H1 (cell line): ENCODE measurements at regions not wholly inside any gene's neighbourhood (a gene's known extent, or its start where the extent isn't known, plus 50 kb on each side); places are given as distances from the start of the nearest gene placed in this dataset.

Experiments used
- CTCF ChIA-PET: fragments of 300-600 bp; sonication (Branson Sonifier 250); formaldehyde crosslinking; loops from one replicate; lab custom pipeline; 2021; ENCODE audit not compliant: partially characterized antibody; lab: Charles Lee
- POLR2A ChIA-PET: fragments of 300-600 bp; sonication (Branson Sonifier 250); formaldehyde crosslinking; loops from one replicate; lab custom pipeline; 2021; ENCODE audit warnings: inconsistent platforms; ENCODE audit not compliant: partially characterized antibody; lab: Charles Lee
- DNase-seq, 2 experiments: peaks; one replicate each; pipeline versions ENCODE4 v3.0.0 to v3.0.0-alpha.2; 2010 to 2022; ENCODE audit warnings: low spot score in 2 of 2, low read depth in 1 of 2, mixed read lengths in 1 of 2
- FAIRE-seq: peaks from 2 replicates; lab custom pipeline; 2011; peaks lifted over from hg19 to GRCh38; lab: Jason Lieb, UNC
- H2AFZ ChIP-seq: 2 replicates; pipeline ENCODE4 v1.8.1; 2012; ENCODE audit warnings: low read length, inconsistent platforms
- H2AK5ac ChIP-seq: 2 replicates; pipeline ENCODE4 v1.6.1; 2013; ENCODE audit warnings: low read depth, low read length
- H2BK120ac ChIP-seq: replicated peaks from 2 replicates; pipeline ENCODE3; 2013; ENCODE audit warnings: low read depth, low read length, inconsistent platforms
- H2BK12ac ChIP-seq: 2 replicates; pipeline ENCODE4 v1.6.1; 2013; ENCODE audit warnings: low read depth, low read length
- H2BK15ac ChIP-seq: 2 replicates; pipeline ENCODE4 v1.6.1; 2013; ENCODE audit warnings: low read length
- H2BK20ac ChIP-seq: 2 replicates; pipeline ENCODE4 v1.6.1; 2013; ENCODE audit warnings: low read length
- H2BK5ac ChIP-seq: 2 replicates; pipeline ENCODE4 v1.6.1; 2013; ENCODE audit warnings: low read depth, low read length
- H3K14ac ChIP-seq: 2 replicates; pipeline ENCODE4 v1.6.1; 2013; ENCODE audit warnings: inconsistent platforms; ENCODE audit not compliant: insufficient read length
- H3K18ac ChIP-seq: 2 replicates; pipeline ENCODE4 v1.6.1; 2013; ENCODE audit warnings: low read length; ENCODE audit errors: extremely low read depth
- H3K23ac ChIP-seq: 2 replicates; pipeline ENCODE4 v1.6.1; 2013; ENCODE audit warnings: inconsistent platforms; ENCODE audit not compliant: insufficient read length
- H3K23me2 ChIP-seq: 2 replicates; pipeline ENCODE4 v1.6.1; 2013; ENCODE audit warnings: low read depth, low read length
- H3K27ac ChIP-seq: 2 replicates; pipeline ENCODE4 v1.6.1; 2011; ENCODE audit warnings: low read depth, low read length, inconsistent platforms
- H3K27me3 ChIP-seq, 4 experiments: replicated peaks in 1 of 4; 1 replicate in 1 of 4; 2 replicates in 3 of 4; pipeline versions ENCODE4 v1.6.1 to v1.8.1; 2011 to 2013; ENCODE audit warnings: low read length in 3 of 4, mild to moderate bottlenecking in 3 of 4, inconsistent platforms in 2 of 4, mixed read lengths in 2 of 4, moderate library complexity in 1 of 4; ENCODE audit not compliant: control insufficient read depth in 3 of 4, insufficient read depth in 3 of 4; ENCODE audit errors: extremely low read depth in 1 of 4
- H3K36me3 ChIP-seq, 4 experiments: 2 replicates each; pipeline versions ENCODE4 v1.6.1 to v1.8.1; 2011 to 2013; ENCODE audit warnings: mild to moderate bottlenecking in 4 of 4, low read length in 3 of 4, moderate library complexity in 2 of 4, control low read depth in 1 of 4, inconsistent platforms in 1 of 4; ENCODE audit not compliant: insufficient read depth in 4 of 4, control insufficient read depth in 2 of 4
- H3K4ac ChIP-seq: replicated peaks from 2 replicates; pipeline ENCODE3; 2013; ENCODE audit warnings: low read length, low read depth, mixed read lengths, inconsistent platforms; ENCODE audit not compliant: insufficient read length
- H3K4me1 ChIP-seq, 4 experiments: replicated peaks in 1 of 4; 1 replicate in 1 of 4; 2 replicates in 3 of 4; pipeline versions ENCODE4 v1.6.1 to v1.8.1; 2011 to 2013; ENCODE audit warnings: low read length in 3 of 4, inconsistent platforms in 2 of 4, mixed read lengths in 1 of 4; ENCODE audit not compliant: insufficient read depth in 4 of 4, control insufficient read depth in 3 of 4
- H3K4me2 ChIP-seq, 2 experiments: 2 replicates each; pipeline versions ENCODE4 v1.6.1 to v1.8.1; 2011 to 2013; ENCODE audit warnings: low read depth in 2 of 2, low read length in 2 of 2, control low read depth in 1 of 2, inconsistent platforms in 1 of 2, mild to moderate bottlenecking in 1 of 2; ENCODE audit not compliant: insufficient read depth in 1 of 2
- H3K4me3 ChIP-seq, 4 experiments: fragments of 200-600, 300-600 bp in 1 of 4; sonication (generic), shearing (Covaris generic), sonication (Bioruptor Twin) in 1 of 4; 2 replicates each; pipeline versions ENCODE4 v1.5.1 to v1.8.1; 2011 to 2016; ENCODE audit warnings: low read length in 4 of 4, low read depth in 3 of 4, control low read depth in 2 of 4, inconsistent platforms in 2 of 4, mild to moderate bottlenecking in 2 of 4, mixed read lengths in 1 of 4, moderate library complexity in 1 of 4; ENCODE audit not compliant: insufficient read depth in 2 of 4; ENCODE audit errors: extremely low read depth in 1 of 4
- H3K56ac ChIP-seq: replicated peaks from 2 replicates; pipeline ENCODE3; 2013; ENCODE audit warnings: low read depth, mild to moderate bottlenecking, mixed read lengths, low read length, inconsistent platforms; ENCODE audit not compliant: insufficient read length
- H3K79me1 ChIP-seq: 2 replicates; pipeline ENCODE4 v1.6.1; 2013; ENCODE audit warnings: low read depth, low read length, control low read depth
- H3K79me2 ChIP-seq, 2 experiments: 2 replicates each; pipeline versions ENCODE4 v1.6.1 to v1.8.1; 2012 to 2013; ENCODE audit warnings: low read length in 2 of 2, mild to moderate bottlenecking in 2 of 2, inconsistent platforms in 1 of 2; ENCODE audit not compliant: insufficient read depth in 2 of 2, control insufficient read depth in 1 of 2
- H3K9ac ChIP-seq, 4 experiments: replicated peaks in 1 of 4; 1 replicate in 1 of 4; 2 replicates in 3 of 4; pipeline versions ENCODE4 v1.6.1 to v1.8.1; 2011 to 2013; ENCODE audit warnings: low read depth in 3 of 4, low read length in 3 of 4, control low read depth in 2 of 4, mild to moderate bottlenecking in 2 of 4, moderate library complexity in 2 of 4, inconsistent platforms in 1 of 4; ENCODE audit errors: extremely low read depth in 1 of 4
- H3K9me3 ChIP-seq, 2 experiments: 2 replicates each; pipeline versions ENCODE4 v1.6.1 to v1.8.1; 2012 to 2013; ENCODE audit warnings: mild to moderate bottlenecking in 2 of 2, moderate library complexity in 2 of 2, control low read depth in 1 of 2, inconsistent platforms in 1 of 2, low read depth in 1 of 2, low read length in 1 of 2, mixed read lengths in 1 of 2; ENCODE audit not compliant: insufficient read depth in 2 of 2
- H4K20me1 ChIP-seq, 2 experiments: replicated peaks in 1 of 2; 2 replicates each; pipeline versions ENCODE3 to v1.8.1; 2011 to 2013; ENCODE audit warnings: inconsistent platforms in 2 of 2, low read length in 2 of 2, mild to moderate bottlenecking in 1 of 2; ENCODE audit not compliant: insufficient read depth in 2 of 2, control insufficient read depth in 1 of 2
- H4K5ac ChIP-seq: 2 replicates; pipeline ENCODE4 v1.6.1; 2013; ENCODE audit warnings: low read length, low read depth, mixed read lengths, inconsistent platforms; ENCODE audit not compliant: insufficient read length
- H4K8ac ChIP-seq: 2 replicates; pipeline ENCODE4 v1.8.0; 2013; ENCODE audit warnings: mild to moderate bottlenecking, moderate library complexity, low read length, inconsistent platforms; ENCODE audit not compliant: insufficient read depth; ENCODE audit errors: extremely low read depth
- H4K91ac ChIP-seq: replicated peaks from 2 replicates; pipeline ENCODE3; 2013; ENCODE audit warnings: low read length, mixed read lengths, inconsistent platforms; ENCODE audit not compliant: insufficient read length
- WGBS, 2 experiments: shearing (Covaris generic) in 1 of 2; methylation state at CpG; one replicate each; pipeline versions ENCODE4 v1.1.6 to v1.1.7; 2013 to 2015; ENCODE audit warnings: low lambda C conversion rate in 2 of 2, mixed read lengths in 2 of 2, inconsistent platforms in 1 of 2, low coverage in 1 of 2, missing lambda C conversion rate in 1 of 2; ENCODE audit not compliant: insufficient replicate concordance in 2 of 2, insufficient coverage in 1 of 2, insufficient read length in 1 of 2; ENCODE audit errors: extremely low coverage in 1 of 2, missing lambda C conversion rate in 1 of 2; 5-methylcytosine and 5-hydroxymethylcytosine counted together

DNA sequence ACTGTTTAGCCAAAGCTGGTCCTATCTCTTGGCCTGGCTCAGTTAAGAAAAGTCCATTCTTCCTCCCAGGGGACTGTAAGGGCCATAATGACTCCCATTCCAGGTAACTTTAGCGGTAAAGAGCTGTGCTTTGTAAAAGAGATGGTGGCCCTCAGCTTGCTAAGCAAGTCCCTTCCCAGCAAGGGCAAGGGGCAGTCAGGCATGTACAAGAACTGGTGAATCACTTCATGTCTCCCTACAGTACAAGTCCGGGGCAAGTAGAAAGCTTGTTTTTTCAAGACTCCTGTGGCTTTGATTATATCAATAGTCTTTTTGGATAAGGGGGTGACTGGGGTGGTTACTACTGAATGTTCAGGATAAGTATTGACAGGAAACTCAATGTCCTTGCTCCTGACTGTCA is 88.9 kb downstream of the SLC25A15 start:
- Histone ChIP-seq H2BK15ac (no peak overlapping the region), H3K18ac (no peak overlapping the region), H2BK120ac (no peak overlapping the region), H3K9me3 (peaks cover 22 to 28% of the 10 kb centered on the region in 2 experiments; a peak in 3 of 4 replicates), H2AFZ (no peak overlapping the region), H3K56ac (no peak overlapping the region), H3K36me3 (peaks cover 0 to 3% (median 0%) of the 10 kb centered on the region in 4 experiments; a peak in 1 of 8 replicates), H3K27ac (no peak overlapping the region), H3K23me2 (no peaks in the 10 kb centered on the region), H3K4ac (no peak overlapping the region), H3K27me3 (no peaks in the 10 kb centered on the region), H4K20me1 (no peaks in the 10 kb centered on the region), H4K5ac (no peak overlapping the region), H4K91ac (no peak overlapping the region), H3K9ac (no peak overlapping the region), H3K4me3 (no peak overlapping the region), H2BK12ac (no peak overlapping the region), H3K23ac (no peak overlapping the region), H3K4me1 (no peaks in the 10 kb centered on the region), H4K8ac (no peak overlapping the region), H3K14ac (no peak overlapping the region), H2BK20ac (no peak overlapping the region), H2BK5ac (no peak overlapping the region), H2AK5ac (no peak overlapping the region), H3K4me2 (no peak overlapping the region), H3K79me2 (no peaks in the 10 kb centered on the region), H3K79me1 (no peaks in the 10 kb centered on the region)
- DNase-seq = no peak
- 91% methylated on average over 2 of the region's 2 CpGs; no CpG with 5 or more reads in 1 of the 2 experiments for WGBS, 2 experiments
- POLR2A ChIA-PET = interaction anchor here (0.6 kb wide), 1 partner anchor 1053 kb away, joined by 3 read pairs; no protein-coding TSS in a partner anchor
- FAIRE-seq = no peak
- CTCF ChIA-PET = interaction anchor here (1.8 kb wide), 1 partner anchor 9 kb away, joined by 4 read pairs; no protein-coding TSS in a partner anchor
